ENCODE measurements at regions not wholly inside any gene's neighbourhood (a gene's known extent, or its start where the extent isn't known, plus 50 kb on each side); places are given as distances from the start of the nearest gene placed in this dataset.

GRCh38 chr19:31485472-31485871 is 136.2 kb upstream of the TSHZ3 start:
- H3K4me3 ChIP-seq (ENCODE audit: low read length): no peak overlapping the region
- TF ChIP-seq, protein P1, sequence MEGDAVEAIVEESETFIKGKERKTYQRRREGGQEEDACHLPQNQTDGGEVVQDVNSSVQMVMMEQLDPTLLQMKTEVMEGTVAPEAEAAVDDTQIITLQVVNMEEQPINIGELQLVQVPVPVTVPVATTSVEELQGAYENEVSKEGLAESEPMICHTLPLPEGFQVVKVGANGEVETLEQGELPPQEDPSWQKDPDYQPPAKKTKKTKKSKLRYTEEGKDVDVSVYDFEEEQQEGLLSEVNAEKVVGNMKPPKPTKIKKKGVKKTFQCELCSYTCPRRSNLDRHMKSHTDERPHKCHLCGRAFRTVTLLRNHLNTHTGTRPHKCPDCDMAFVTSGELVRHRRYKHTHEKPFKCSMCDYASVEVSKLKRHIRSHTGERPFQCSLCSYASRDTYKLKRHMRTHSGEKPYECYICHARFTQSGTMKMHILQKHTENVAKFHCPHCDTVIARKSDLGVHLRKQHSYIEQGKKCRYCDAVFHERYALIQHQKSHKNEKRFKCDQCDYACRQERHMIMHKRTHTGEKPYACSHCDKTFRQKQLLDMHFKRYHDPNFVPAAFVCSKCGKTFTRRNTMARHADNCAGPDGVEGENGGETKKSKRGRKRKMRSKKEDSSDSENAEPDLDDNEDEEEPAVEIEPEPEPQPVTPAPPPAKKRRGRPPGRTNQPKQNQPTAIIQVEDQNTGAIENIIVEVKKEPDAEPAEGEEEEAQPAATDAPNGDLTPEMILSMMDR (IDR thresholded peaks at IDR 0.05; ENCODE audit: insufficient read depth, low read depth, low read length, missing control alignments): no peak
- no peak for DNase-seq (ENCODE audit: low read depth)

DNA sequence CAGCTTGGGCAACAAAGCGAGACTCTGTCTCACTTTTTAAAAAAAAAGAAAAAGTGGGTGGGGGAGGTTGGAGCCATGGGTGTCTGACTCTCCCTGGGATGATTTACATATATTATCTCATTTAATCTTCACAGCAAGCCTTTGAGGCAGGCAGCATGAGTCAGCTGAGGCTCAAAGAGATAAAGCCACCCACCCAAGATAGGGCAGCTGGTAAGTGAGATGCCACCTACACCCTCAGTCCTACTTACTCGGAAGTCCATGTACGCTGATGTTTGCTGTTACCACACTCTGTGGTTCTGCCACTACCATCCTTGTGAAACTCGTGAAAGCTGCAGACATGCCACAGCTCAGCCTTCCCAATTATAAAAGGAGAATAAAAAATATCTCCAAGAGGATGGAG is 142.0 kb upstream of the TSHZ3 start:
- TF ChIP-seq, protein P1 (IDR thresholded peaks at IDR 0.05; ENCODE audit: insufficient read depth, low read depth, low read length, missing control alignments): no peak
- H3K4me3 ChIP-seq (ENCODE audit: low read length): no peak overlapping the region
- no peak for DNase-seq (ENCODE audit: low read depth)

DNA sequence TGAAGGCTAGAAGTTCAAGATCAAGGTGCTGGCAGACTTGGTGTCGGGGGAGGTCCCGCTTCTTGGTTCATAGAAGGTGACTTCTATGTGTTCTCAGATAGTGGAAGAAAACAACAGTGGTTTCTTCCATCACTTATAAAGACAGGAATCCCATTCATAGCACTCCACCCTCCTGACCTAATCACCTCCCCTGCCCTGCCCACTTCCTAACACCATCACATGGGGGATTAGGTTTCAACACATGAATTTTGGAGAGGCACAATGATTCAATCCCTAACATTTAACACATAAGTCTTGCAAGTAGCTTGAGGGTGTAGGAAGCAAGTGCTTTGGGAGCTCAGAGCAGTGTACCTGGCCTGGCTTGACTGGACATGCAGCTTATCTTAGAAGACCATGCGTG is 142.8 kb upstream of the TSHZ3 start:
- TF ChIP-seq, protein P1 (IDR thresholded peaks at IDR 0.05; ENCODE audit: insufficient read depth, low read depth, low read length, missing control alignments): no peak
- H3K4me3 ChIP-seq (ENCODE audit: low read length): no peak overlapping the region
- DNase-seq (ENCODE audit: low read depth): no peak

- H3K4me3 ChIP-seq (ENCODE audit: low read length): no peak overlapping the region
- TF ChIP-seq, protein P1 (IDR thresholded peaks at IDR 0.05; ENCODE audit: insufficient read depth, low read depth, low read length, missing control alignments): no peak
- DNase-seq (ENCODE audit: low read depth): no peak
These were observed 146.8 kb upstream of the TSHZ3 start for GRCh38 chr19:31496076-31496475.

DNA sequence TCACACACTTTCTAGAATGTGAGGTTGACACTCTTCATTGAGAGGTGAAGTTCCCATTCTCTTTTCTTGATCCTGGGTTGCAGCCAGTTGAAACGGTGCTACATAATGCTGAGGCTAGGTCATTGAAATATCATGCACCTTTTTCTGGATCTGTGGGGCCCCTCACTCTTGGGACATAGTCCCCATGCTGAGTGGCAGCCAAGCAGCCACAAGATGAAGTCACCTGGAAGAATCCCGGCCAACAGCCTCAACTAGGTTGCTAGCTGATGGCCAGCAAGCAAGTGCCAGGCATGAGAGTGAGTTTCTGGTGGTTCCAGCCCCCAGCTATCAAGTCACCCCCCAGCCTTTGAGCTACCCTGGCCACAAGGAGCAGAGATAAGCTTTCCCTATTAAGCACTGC is 148.5 kb upstream of the TSHZ3 start:
- TF ChIP-seq, protein P1 (IDR thresholded peaks at IDR 0.05; ENCODE audit: insufficient read depth, low read depth, low read length, missing control alignments): no peak
- H3K4me3 ChIP-seq (ENCODE audit: low read length): no peak overlapping the region
- no peak for DNase-seq (ENCODE audit: low read depth)

DNA sequence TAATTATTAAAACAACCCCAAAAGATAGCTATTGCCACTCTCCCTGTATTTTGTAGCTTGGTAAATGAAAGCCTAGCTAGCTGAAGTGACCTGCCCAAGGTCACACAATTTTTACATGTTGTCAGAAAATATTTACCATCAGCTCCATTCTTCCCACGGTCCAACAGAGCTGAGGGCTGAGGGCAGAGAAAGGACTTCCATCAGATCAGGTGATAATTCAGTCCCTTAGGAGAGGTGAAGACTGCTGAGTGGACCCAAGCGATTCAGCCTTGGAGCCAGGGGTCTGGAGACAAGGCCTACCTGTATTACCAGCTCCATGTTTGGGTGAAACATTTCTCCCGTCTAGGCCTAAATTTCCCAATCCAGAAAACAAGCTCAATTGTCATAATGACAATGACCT is 149.5 kb upstream of the TSHZ3 start:
- no peak for DNase-seq (ENCODE audit: low read depth)
- TF ChIP-seq, protein P1 (IDR thresholded peaks at IDR 0.05; ENCODE audit: insufficient read depth, low read depth, low read length, missing control alignments): no peak
- no peak overlapping the region for H3K4me3 ChIP-seq (ENCODE audit: low read length)

DNA sequence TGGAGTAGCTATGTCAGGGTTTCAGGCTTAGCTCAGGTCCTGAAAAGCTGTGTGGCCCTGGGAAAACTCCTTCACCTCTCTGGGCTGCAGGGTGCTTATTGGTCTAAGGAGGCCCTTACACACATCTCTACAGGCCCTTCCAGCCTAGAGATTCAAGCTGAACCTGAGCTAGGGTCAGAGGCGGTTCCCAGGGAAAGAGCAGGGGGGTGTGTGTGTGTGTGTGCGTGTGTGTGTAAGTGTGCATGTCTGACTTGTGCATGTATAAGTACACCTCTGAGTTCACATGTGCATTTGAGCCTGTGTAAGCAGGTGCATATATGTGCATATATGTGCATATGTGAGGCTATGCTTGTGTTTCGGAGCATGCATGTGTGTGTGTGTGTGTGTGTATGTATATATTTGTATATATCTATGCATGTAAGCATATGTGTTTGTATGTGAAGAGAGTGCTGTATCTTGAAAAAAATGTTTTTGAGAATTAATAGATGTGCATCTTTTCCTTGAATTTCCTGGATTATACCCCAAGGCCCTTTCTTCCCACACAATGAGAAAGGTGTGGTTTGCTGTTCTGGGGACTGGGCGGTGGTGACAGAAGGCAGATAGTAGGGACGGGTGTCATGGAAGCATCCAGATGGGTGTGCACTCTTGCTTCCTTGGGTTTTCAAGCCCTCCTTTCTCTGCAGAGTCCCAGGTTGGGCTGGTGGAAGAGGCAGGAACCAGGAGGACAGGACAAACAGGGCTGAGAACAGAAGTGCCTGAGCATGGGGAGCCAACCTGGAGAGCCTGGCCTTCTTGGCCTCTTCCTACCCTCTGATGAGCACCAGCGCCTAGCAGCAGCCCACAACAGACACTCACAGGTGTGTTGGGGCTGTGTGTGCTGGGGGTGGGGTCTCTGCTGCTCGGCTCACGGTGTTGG is 150.3 kb upstream of the TSHZ3 start:
- TF ChIP-seq, protein P1 (IDR thresholded peaks at IDR 0.05; ENCODE audit: insufficient read depth, low read depth, low read length, missing control alignments): no peak
- no peak overlapping the region for H3K4me3 ChIP-seq (ENCODE audit: low read length)
- no peak for DNase-seq (ENCODE audit: low read depth)

Measured in epithelial cell of esophagus (primary cell).